HG02870 (cell line): ENCODE measurements at regions not wholly inside any gene's neighbourhood (a gene's known extent, or its start where the extent isn't known, plus 50 kb on each side); places are given as distances from the start of the nearest gene placed in this dataset.

ENCODE experiments used
- ATAC-seq: cut with Tn5 transposase; IDR thresholded peaks from one replicate; pipeline ENCODE4 v1.9.1; 2021; ENCODE audit warnings: mild to moderate bottlenecking, moderate library complexity; ENCODE audit not compliant: unreplicated experiment

GRCh38 chr14:47778631-47779030 lies 103.2 kb upstream of the MDGA2 start:
- no peak for ATAC-seq

GRCh38 chr14:47772652-47773051 lies 97.2 kb upstream of the MDGA2 start:
- ATAC-seq, result no peak

GRCh38 chr14:47763188-47763854 lies 87.9 kb upstream of the MDGA2 start:
- no peak for ATAC-seq

- ATAC-seq, result no peak
Measured at GRCh38 chr14:47746986-47747385, 71.6 kb upstream of the MDGA2 start.

- ATAC-seq, result no peak
Measured at GRCh38 chr14:47744155-47744554, 68.8 kb upstream of the MDGA2 start.

GRCh38 chr14:47739541-47739940 lies 64.1 kb upstream of the MDGA2 start:
- ATAC-seq, result no peak

GRCh38 chr14:47730296-47730695 lies 54.9 kb upstream of the MDGA2 start:
- no peak for ATAC-seq
